GM10248 (cell line): ENCODE measurements at regions not wholly inside any gene's neighbourhood (a gene's known extent, or its start where the extent isn't known, plus 50 kb on each side); places are given as distances from the start of the nearest gene placed in this dataset.
"Not testable (repeated sequence)": the region's sequence is repeated elsewhere in the genome, so short reads cannot be mapped to it uniquely, and the experiment has no call there.

Experiments used
- CTCF ChIA-PET: fragments of 300-600 bp; sonication (Branson Sonifier 250); formaldehyde crosslinking; extraction: SDS; loops from one replicate; lab custom pipeline; 2021; ENCODE audit warnings: antibody characterized with exemption; lab: Yijun Ruan, JAX
- POLR2A ChIA-PET: fragments of 350-650 bp; sonication (Branson Sonifier 250); formaldehyde crosslinking; extraction: SDS; loops from one replicate; lab custom pipeline; 2020; ENCODE audit warnings: antibody characterized with exemption; lab: Yijun Ruan, JAX
- DNase-seq: peaks from one replicate; pipeline ENCODE4 v3.0.0; 2012; ENCODE audit errors: extremely low spot score
- CTCF ChIP-seq: IDR thresholded peaks from 2 replicates; pipeline ENCODE4 v1.5.1; 2012; ENCODE audit warnings: mild to moderate bottlenecking, low read depth; ENCODE audit errors: extremely low read depth, missing control alignments, control extremely low read depth

GRCh38 chr11:25547292-25547691 is 784.6 kb upstream of the ANO3 start:
- no peak for DNase-seq
- no peak for TF ChIP-seq CTCF
- ChIA-PET POLR2A (no interaction called here), CTCF (interaction anchor here (0.6 kb wide), 1 partner anchor 9 kb away, joined by 3 read pairs; no protein-coding TSS in a partner anchor)

DNA sequence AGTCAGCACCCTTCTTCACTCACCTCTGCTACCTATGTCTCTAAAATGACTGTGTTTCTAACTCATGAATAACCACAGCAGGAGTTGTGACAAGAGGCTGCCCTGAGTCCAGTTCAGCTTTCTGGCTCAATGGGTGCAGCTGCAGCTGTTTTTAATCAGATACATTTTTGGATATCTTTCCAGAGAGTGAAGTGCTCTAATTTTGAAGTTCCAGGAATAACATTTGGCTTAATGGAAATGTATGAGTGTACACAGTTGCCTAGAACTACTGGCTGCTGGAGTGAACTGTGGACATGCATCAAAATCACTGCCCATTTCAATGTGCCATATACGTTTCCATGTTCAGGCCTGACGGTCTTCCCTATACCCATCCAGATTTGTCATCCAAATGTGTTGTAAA is 769.5 kb upstream of the ANO3 start:
- no peak for DNase-seq
- ChIA-PET POLR2A (no interaction called here), CTCF (interaction anchor here (1.1 to 1.2 kb wide), 2 partner anchors 10 to 20 kb away, joined by 3 read pairs; no protein-coding TSS in a partner anchor)
- no peak for TF ChIP-seq CTCF

DNA sequence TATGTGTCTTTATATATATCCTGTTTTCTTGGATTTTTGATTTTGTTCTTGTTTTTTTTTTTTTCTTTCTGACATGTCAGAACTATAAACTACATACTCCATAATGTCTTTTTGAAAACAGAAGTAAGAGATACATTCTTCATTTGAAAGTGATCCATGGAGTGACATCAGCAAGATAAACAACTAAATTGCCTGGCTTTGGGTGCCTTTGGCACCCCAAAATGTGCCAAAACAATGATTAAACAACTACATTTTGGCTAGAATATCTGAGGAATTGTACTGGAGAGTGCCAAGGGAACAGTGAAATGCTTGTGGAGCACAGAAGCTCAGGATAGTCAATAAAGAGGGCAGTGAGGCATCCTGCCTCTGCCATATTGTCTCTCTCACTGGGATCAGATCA is 766.1 kb upstream of the ANO3 start:
- no peak for TF ChIP-seq CTCF
- DNase-seq, result no peak
- POLR2A ChIA-PET, result no interaction called here
- CTCF ChIA-PET, result interaction anchor here (1.4 kb wide), 1 partner anchor 13 kb away, joined by 4 read pairs; no protein-coding TSS in a partner anchor

GRCh38 chr11:25566298-25567200 is 765.4 kb upstream of the ANO3 start:
- no peak for TF ChIP-seq CTCF
- DNase-seq, result no peak
- ChIA-PET POLR2A (no interaction called here), CTCF (no interaction called here)

GRCh38 chr11:25576320-25576719 is 755.6 kb upstream of the ANO3 start:
- ChIA-PET CTCF (no interaction called here), POLR2A (no interaction called here)
- no peak for DNase-seq
- TF ChIP-seq CTCF, result no peak

GRCh38 chr11:25579554-25579953 is 752.4 kb upstream of the ANO3 start:
- DNase-seq, CTCF ChIA-PET, POLR2A ChIA-PET: not testable (repeated sequence)

GRCh38 chr11:25583596-25583995 is 748.3 kb upstream of the ANO3 start:
- DNase-seq, result no peak
- POLR2A ChIA-PET, result no interaction called here
- TF ChIP-seq CTCF, result no peak
- CTCF ChIA-PET, result no interaction called here
